ENCODE measurements at regions not wholly inside any gene's neighbourhood (a gene's known extent, or its start where the extent isn't known, plus 50 kb on each side); places are given as distances from the start of the nearest gene placed in this dataset.

GRCh38 chrX:116757491-116757890, 294.7 kb upstream of the CT83 start:
- TF ChIP-seq POLR2A (IDR thresholded peaks at IDR 0.05) (no peak), CTCF (IDR thresholded peaks at IDR 0.05 in 4 of 5, conservative IDR thresholded peaks at IDR 0.05 in 1 of 5) (no peak)
